ENCODE measurements at regions not wholly inside any gene's neighbourhood (a gene's known extent, or its start where the extent isn't known, plus 50 kb on each side); places are given as distances from the start of the nearest gene placed in this dataset.

GRCh38 chr12:46131732-46132469 is 136.9 kb downstream of the SLC38A1 start:
- no peaks in the 10 kb centered on the region for H3K4me1 Mint-ChIP-seq (ENCODE audit: low read depth)
- intact Hi-C loops (cut with micrococcal nuclease), result no loop called here
- H3K4me3 Mint-ChIP-seq, result no peak overlapping the region
- no peaks in the 10 kb centered on the region for H3K9me3 Mint-ChIP-seq
- H3K36me3 Mint-ChIP-seq (ENCODE audit: low read depth), result no peaks in the 10 kb centered on the region
- no peak overlapping the region for H3K27ac Mint-ChIP-seq
- H3K27me3 Mint-ChIP-seq, result no peaks in the 10 kb centered on the region

GRCh38 chr12:46127656-46128055 is 137.3 kb upstream of the SCAF11 start:
- Mint-ChIP-seq H3K9me3 (no peaks in the 10 kb centered on the region), H3K27ac (no peak overlapping the region)
- intact Hi-C loops (cut with micrococcal nuclease), result loop anchor here (10.0 kb wide), 1 partner anchor 807 kb away; no protein-coding TSS in a partner anchor

GRCh38 chr12:46126050-46126727 is 135.8 kb upstream of the SCAF11 start:
- H3K4me3 Mint-ChIP-seq, result no peak overlapping the region
- peaks cover 7% of the 10 kb centered on the region for H3K4me1 Mint-ChIP-seq (ENCODE audit: low read depth)
- intact Hi-C loops (cut with micrococcal nuclease), result loop anchor here (10.0 kb wide), 1 partner anchor 809 kb away; no protein-coding TSS in a partner anchor
- no peak overlapping the region for H3K27ac Mint-ChIP-seq
- H3K27me3 Mint-ChIP-seq, result peaks cover 7% of the 10 kb centered on the region
- H3K9me3 Mint-ChIP-seq, result no peaks in the 10 kb centered on the region
- no peaks in the 10 kb centered on the region for H3K36me3 Mint-ChIP-seq (ENCODE audit: low read depth)

More at GRCh38 chr12:46127656-46128055, 137.3 kb upstream of the SCAF11 start:
- H3K27me3 Mint-ChIP-seq, result no peaks in the 10 kb centered on the region
- H3K36me3 Mint-ChIP-seq (ENCODE audit: low read depth), result no peaks in the 10 kb centered on the region
- peaks cover 7% of the 10 kb centered on the region for H3K4me1 Mint-ChIP-seq (ENCODE audit: low read depth)
- H3K4me3 Mint-ChIP-seq, result no peak overlapping the region

- Mint-ChIP-seq H3K4me3 (peak overlapping the region; percentile 18), H3K9me3 (no peaks in the 10 kb centered on the region), H3K27ac (no peak overlapping the region), H3K4me1 (ENCODE audit: low read depth) (peaks cover 7% of the 10 kb centered on the region), H3K36me3 (ENCODE audit: low read depth) (no peaks in the 10 kb centered on the region), H3K27me3 (peaks cover 7% of the 10 kb centered on the region)
- intact Hi-C loops (cut with micrococcal nuclease), result loop anchor here (10.0 kb wide), 1 partner anchor 810 kb away; no protein-coding TSS in a partner anchor
These were observed 134.7 kb upstream of the SCAF11 start for GRCh38 chr12:46124848-46125619.

GRCh38 chr12:46124132-46124847 is 133.9 kb upstream of the SCAF11 start:
- Mint-ChIP-seq H3K36me3 (ENCODE audit: low read depth) (no peaks in the 10 kb centered on the region), H3K4me3 (no peak overlapping the region), H3K27me3 (peaks cover 7% of the 10 kb centered on the region), H3K4me1 (ENCODE audit: low read depth) (peaks cover 7% of the 10 kb centered on the region), H3K9me3 (no peaks in the 10 kb centered on the region), H3K27ac (no peak overlapping the region)
- intact Hi-C loops (cut with micrococcal nuclease), result loop anchor here (10.0 kb wide), 1 partner anchor 811 kb away; no protein-coding TSS in a partner anchor

GRCh38 chr12:46112364-46112763 is 122.0 kb upstream of the SCAF11 start:
- peaks cover 18% of the 10 kb centered on the region for H3K9me3 Mint-ChIP-seq
- no peaks in the 10 kb centered on the region for H3K4me1 Mint-ChIP-seq (ENCODE audit: low read depth)
- H3K4me3 Mint-ChIP-seq, result no peak overlapping the region
- intact Hi-C loops (cut with micrococcal nuclease), result no loop called here
- no peaks in the 10 kb centered on the region for H3K36me3 Mint-ChIP-seq (ENCODE audit: low read depth)
- H3K27ac Mint-ChIP-seq, result no peak overlapping the region
- no peaks in the 10 kb centered on the region for H3K27me3 Mint-ChIP-seq

GRCh38 chr12:46111715-46112114 is 121.3 kb upstream of the SCAF11 start:
- Mint-ChIP-seq H3K27ac (no peak overlapping the region), H3K9me3 (peaks cover 18% of the 10 kb centered on the region), H3K27me3 (peaks cover under 1% of the 10 kb centered on the region), H3K4me3 (no peak overlapping the region), H3K36me3 (ENCODE audit: low read depth) (no peaks in the 10 kb centered on the region), H3K4me1 (ENCODE audit: low read depth) (no peaks in the 10 kb centered on the region)
- intact Hi-C loops (cut with micrococcal nuclease), result no loop called here

- H3K36me3 Mint-ChIP-seq (ENCODE audit: low read depth), result no peaks in the 10 kb centered on the region
- intact Hi-C loops (cut with micrococcal nuclease), result no loop called here
- H3K4me3 Mint-ChIP-seq, result no peak overlapping the region
- peaks cover 2% of the 10 kb centered on the region for H3K27me3 Mint-ChIP-seq
- no peaks in the 10 kb centered on the region for H3K4me1 Mint-ChIP-seq (ENCODE audit: low read depth)
- H3K27ac Mint-ChIP-seq, result no peak overlapping the region
- peaks cover 18% of the 10 kb centered on the region for H3K9me3 Mint-ChIP-seq
These were observed 120.7 kb upstream of the SCAF11 start for GRCh38 chr12:46110928-46111699.

- peaks cover 2% of the 10 kb centered on the region for H3K27me3 Mint-ChIP-seq
- no peaks in the 10 kb centered on the region for H3K4me1 Mint-ChIP-seq (ENCODE audit: low read depth)
- intact Hi-C loops (cut with micrococcal nuclease), result no loop called here
- H3K9me3 Mint-ChIP-seq, result peaks cover 18% of the 10 kb centered on the region
- H3K27ac Mint-ChIP-seq, result no peak overlapping the region
- no peak overlapping the region for H3K4me3 Mint-ChIP-seq
- no peaks in the 10 kb centered on the region for H3K36me3 Mint-ChIP-seq (ENCODE audit: low read depth)
These were observed 119.8 kb upstream of the SCAF11 start for GRCh38 chr12:46110223-46110611.

- intact Hi-C loops (cut with micrococcal nuclease), result no loop called here
- H3K4me1 Mint-ChIP-seq (ENCODE audit: low read depth), result no peaks in the 10 kb centered on the region
- no peaks in the 10 kb centered on the region for H3K36me3 Mint-ChIP-seq (ENCODE audit: low read depth)
- H3K27ac Mint-ChIP-seq, result no peak overlapping the region
- H3K27me3 Mint-ChIP-seq, result peaks cover 2% of the 10 kb centered on the region
- H3K9me3 Mint-ChIP-seq, result peaks cover 18% of the 10 kb centered on the region
- no peak overlapping the region for H3K4me3 Mint-ChIP-seq
These were observed 119.2 kb upstream of the SCAF11 start for GRCh38 chr12:46109343-46110222.

GRCh38 chr12:46108721-46109120 is 118.3 kb upstream of the SCAF11 start:
- no peak overlapping the region for H3K4me3 Mint-ChIP-seq

GRCh38 chr12:46107591-46107990 is 117.2 kb upstream of the SCAF11 start:
- Mint-ChIP-seq H3K36me3 (ENCODE audit: low read depth) (no peaks in the 10 kb centered on the region), H3K27me3 (peaks cover 2% of the 10 kb centered on the region), H3K27ac (no peak overlapping the region)

More at GRCh38 chr12:46108721-46109120, 118.3 kb upstream of the SCAF11 start:
- H3K9me3 Mint-ChIP-seq, result peaks cover 18% of the 10 kb centered on the region
- no peak overlapping the region for H3K27ac Mint-ChIP-seq
- H3K36me3 Mint-ChIP-seq (ENCODE audit: low read depth), result no peaks in the 10 kb centered on the region
- H3K4me1 Mint-ChIP-seq (ENCODE audit: low read depth), result no peaks in the 10 kb centered on the region
- intact Hi-C loops (cut with micrococcal nuclease), result no loop called here
- H3K27me3 Mint-ChIP-seq, result peaks cover 2% of the 10 kb centered on the region

More at GRCh38 chr12:46107591-46107990, 117.2 kb upstream of the SCAF11 start:
- Mint-ChIP-seq H3K4me1 (ENCODE audit: low read depth) (no peaks in the 10 kb centered on the region), H3K4me3 (no peak overlapping the region), H3K9me3 (peaks cover 15% of the 10 kb centered on the region)
- intact Hi-C loops (cut with micrococcal nuclease), result no loop called here

Measured in dendritic cell treated with granulocyte-macrophage colony-stimulating factor and Interleukin-4, amounts not matched to agents 40 ng/mL and 50 ng/mL, for 4 days (primary cell).